ENCODE measurements at regions not wholly inside any gene's neighbourhood (a gene's known extent, or its start where the extent isn't known, plus 50 kb on each side); places are given as distances from the start of the nearest gene placed in this dataset.

- Mint-ChIP-seq H3K4me3 (no peak overlapping the region), H3K27me3 (no peaks in the 10 kb centered on the region), H3K36me3 (ENCODE audit: insufficient read depth) (no peaks in the 10 kb centered on the region), H3K9me3 (peaks cover 13% of the 10 kb centered on the region), H3K4me1 (no peaks in the 10 kb centered on the region), H3K27ac (ENCODE audit: low read depth) (no peak overlapping the region)
- ATAC-seq (replicated peaks; ENCODE audit: extremely low read depth, poor library complexity, severe bottlenecking) (no peak), DNase-seq (ENCODE audit: low spot score in 2 of 2) (no peak)
Measured at GRCh38 chr9:13746876-13747275, 467.4 kb upstream of the MPDZ start.

GRCh38 chr9:13744261-13744901, 464.9 kb upstream of the MPDZ start:
- DNase-seq (ENCODE audit: low spot score in 2 of 2) (no peak), ATAC-seq (replicated peaks; ENCODE audit: extremely low read depth, poor library complexity, severe bottlenecking) (no peak)
- Mint-ChIP-seq H3K36me3 (ENCODE audit: insufficient read depth) (no peaks in the 10 kb centered on the region), H3K27ac (ENCODE audit: low read depth) (no peak overlapping the region), H3K4me1 (no peaks in the 10 kb centered on the region), H3K27me3 (no peaks in the 10 kb centered on the region), H3K9me3 (peaks cover 7% of the 10 kb centered on the region), H3K4me3 (no peak overlapping the region)

- Mint-ChIP-seq H3K4me3 (no peak overlapping the region), H3K27ac (ENCODE audit: low read depth) (no peak overlapping the region), H3K4me1 (no peaks in the 10 kb centered on the region), H3K36me3 (ENCODE audit: insufficient read depth) (no peaks in the 10 kb centered on the region), H3K27me3 (no peaks in the 10 kb centered on the region), H3K9me3 (peaks cover 11% of the 10 kb centered on the region)
- no peak for DNase-seq (ENCODE audit: low spot score in 2 of 2)
- ATAC-seq (replicated peaks; ENCODE audit: extremely low read depth, poor library complexity, severe bottlenecking), result no peak
Measured at GRCh38 chr9:13737885-13738284, 458.4 kb upstream of the MPDZ start.

- Mint-ChIP-seq H3K4me1 (no peaks in the 10 kb centered on the region), H3K27ac (ENCODE audit: low read depth) (no peak overlapping the region), H3K27me3 (no peaks in the 10 kb centered on the region), H3K36me3 (ENCODE audit: insufficient read depth) (no peaks in the 10 kb centered on the region), H3K4me3 (no peak overlapping the region), H3K9me3 (peaks cover 5% of the 10 kb centered on the region)
- no peak for DNase-seq (ENCODE audit: low spot score in 2 of 2)
- ATAC-seq (replicated peaks; ENCODE audit: extremely low read depth, poor library complexity, severe bottlenecking), result no peak
Measured at GRCh38 chr9:13735181-13735580, 455.7 kb upstream of the MPDZ start.

GRCh38 chr9:13734601-13735000, 455.1 kb upstream of the MPDZ start:
- Mint-ChIP-seq H3K36me3 (ENCODE audit: insufficient read depth) (no peaks in the 10 kb centered on the region), H3K27me3 (no peaks in the 10 kb centered on the region), H3K4me1 (no peaks in the 10 kb centered on the region), H3K4me3 (no peak overlapping the region), H3K27ac (ENCODE audit: low read depth) (no peak overlapping the region), H3K9me3 (peaks cover 5% of the 10 kb centered on the region)
- ATAC-seq (replicated peaks; ENCODE audit: extremely low read depth, poor library complexity, severe bottlenecking) (no peak), DNase-seq (ENCODE audit: low spot score in 2 of 2) (no peak)

GRCh38 chr9:13732290-13732689, 452.8 kb upstream of the MPDZ start:
- no peak for DNase-seq (ENCODE audit: low spot score in 2 of 2)
- no peak overlapping the region for H3K4me3 Mint-ChIP-seq
- peaks cover 6% of the 10 kb centered on the region for H3K9me3 Mint-ChIP-seq
- no peak overlapping the region for H3K27ac Mint-ChIP-seq (ENCODE audit: low read depth)
- no peak for ATAC-seq (replicated peaks; ENCODE audit: extremely low read depth, poor library complexity, severe bottlenecking)
- no peaks in the 10 kb centered on the region for H3K4me1 Mint-ChIP-seq
- H3K36me3 Mint-ChIP-seq (ENCODE audit: insufficient read depth), result peaks cover 1% of the 10 kb centered on the region
- no peaks in the 10 kb centered on the region for H3K27me3 Mint-ChIP-seq

- Mint-ChIP-seq H3K4me3 (no peak overlapping the region), H3K36me3 (ENCODE audit: insufficient read depth) (peaks cover 1% of the 10 kb centered on the region), H3K27ac (ENCODE audit: low read depth) (no peak overlapping the region), H3K9me3 (peaks cover 6% of the 10 kb centered on the region), H3K27me3 (no peaks in the 10 kb centered on the region), H3K4me1 (no peaks in the 10 kb centered on the region)
- no peak for DNase-seq (ENCODE audit: low spot score in 2 of 2)
- ATAC-seq (replicated peaks; ENCODE audit: extremely low read depth, poor library complexity, severe bottlenecking), result no peak
Measured at GRCh38 chr9:13731637-13732036, 452.1 kb upstream of the MPDZ start.

GRCh38 chr9:13729955-13730354, 450.5 kb upstream of the MPDZ start:
- no peak overlapping the region for H3K4me3 Mint-ChIP-seq
- no peaks in the 10 kb centered on the region for H3K4me1 Mint-ChIP-seq
- no peaks in the 10 kb centered on the region for H3K27me3 Mint-ChIP-seq
- peaks cover 11% of the 10 kb centered on the region for H3K9me3 Mint-ChIP-seq
- peaks cover 1% of the 10 kb centered on the region for H3K36me3 Mint-ChIP-seq (ENCODE audit: insufficient read depth)
- ATAC-seq (replicated peaks; ENCODE audit: extremely low read depth, poor library complexity, severe bottlenecking), result no peak
- DNase-seq (ENCODE audit: low spot score in 2 of 2), result no peak
- no peak overlapping the region for H3K27ac Mint-ChIP-seq (ENCODE audit: low read depth)

GRCh38 chr9:13728917-13729811, 449.7 kb upstream of the MPDZ start:
- Mint-ChIP-seq H3K9me3 (peaks cover 15% of the 10 kb centered on the region), H3K36me3 (ENCODE audit: insufficient read depth) (peaks cover 1% of the 10 kb centered on the region), H3K4me1 (no peaks in the 10 kb centered on the region), H3K27me3 (no peaks in the 10 kb centered on the region), H3K27ac (ENCODE audit: low read depth) (no peak overlapping the region), H3K4me3 (no peak overlapping the region)
- DNase-seq (ENCODE audit: low spot score in 2 of 2) (no peak), ATAC-seq (replicated peaks; ENCODE audit: extremely low read depth, poor library complexity, severe bottlenecking) (no peak)

GRCh38 chr9:13728131-13728530, 448.6 kb upstream of the MPDZ start:
- H3K4me3 Mint-ChIP-seq, result no peak overlapping the region
- DNase-seq (ENCODE audit: low spot score in 2 of 2) (no peak), ATAC-seq (replicated peaks; ENCODE audit: extremely low read depth, poor library complexity, severe bottlenecking) (no peak)
- H3K27me3 Mint-ChIP-seq, result no peaks in the 10 kb centered on the region
- H3K27ac Mint-ChIP-seq (ENCODE audit: low read depth), result no peak overlapping the region
- H3K4me1 Mint-ChIP-seq, result no peaks in the 10 kb centered on the region
- H3K36me3 Mint-ChIP-seq (ENCODE audit: insufficient read depth), result peaks cover 1% of the 10 kb centered on the region
- H3K9me3 Mint-ChIP-seq, result peaks cover 21% of the 10 kb centered on the region

- DNase-seq (ENCODE audit: low spot score in 2 of 2), result no peak
- no peaks in the 10 kb centered on the region for H3K4me1 Mint-ChIP-seq
- no peak overlapping the region for H3K4me3 Mint-ChIP-seq
Measured at GRCh38 chr9:13726746-13727145, 447.3 kb upstream of the MPDZ start.

GRCh38 chr9:13725516-13725915, 446.0 kb upstream of the MPDZ start:
- Mint-ChIP-seq H3K4me1 (no peaks in the 10 kb centered on the region), H3K27me3 (no peaks in the 10 kb centered on the region), H3K9me3 (peaks cover 21% of the 10 kb centered on the region), H3K36me3 (ENCODE audit: insufficient read depth) (peaks cover 1% of the 10 kb centered on the region), H3K27ac (ENCODE audit: low read depth) (no peak overlapping the region), H3K4me3 (no peak overlapping the region)
- DNase-seq (ENCODE audit: low spot score in 2 of 2) (no peak), ATAC-seq (replicated peaks; ENCODE audit: extremely low read depth, poor library complexity, severe bottlenecking) (no peak)

More at GRCh38 chr9:13726746-13727145, 447.3 kb upstream of the MPDZ start:
- ATAC-seq (replicated peaks; ENCODE audit: extremely low read depth, poor library complexity, severe bottlenecking), result no peak
- Mint-ChIP-seq H3K27ac (ENCODE audit: low read depth) (no peak overlapping the region), H3K36me3 (ENCODE audit: insufficient read depth) (peaks cover 1% of the 10 kb centered on the region), H3K27me3 (no peaks in the 10 kb centered on the region), H3K9me3 (peaks cover 21% of the 10 kb centered on the region)
